AG09309 (cell line): ENCODE measurements at regions not wholly inside any gene's neighbourhood (a gene's known extent, or its start where the extent isn't known, plus 50 kb on each side); places are given as distances from the start of the nearest gene placed in this dataset.

Experiments
- DNase-seq: peaks from one replicate; pipeline ENCODE4 v3.0.0-alpha.2; 2010; ENCODE audit warnings: low read depth
- H3K4me3 ChIP-seq: 2 replicates; pipeline ENCODE4 v1.5.1; 2011; ENCODE audit warnings: mild to moderate bottlenecking, low read depth, low read length, moderate library complexity; ENCODE audit not compliant: control insufficient read depth
- CTCF ChIP-seq: IDR thresholded peaks from 2 replicates; pipeline ENCODE4 v1.5.1; 2011; ENCODE audit warnings: mild to moderate bottlenecking, low read depth, low read length, inconsistent platforms; ENCODE audit not compliant: insufficient read depth, control insufficient read depth; ENCODE audit errors: missing control alignments

GRCh38 chr10:124267231-124267885 lies 151.4 kb downstream of the OAT start:
- H3K4me3 ChIP-seq, result no peak overlapping the region
- TF ChIP-seq CTCF, result no peak
- DNase-seq, result no peak

- no peak overlapping the region for H3K4me3 ChIP-seq
- no peak for DNase-seq
- no peak for TF ChIP-seq CTCF
Observed at GRCh38 chr10:124266468-124267230, 152.1 kb downstream of the OAT start.

- DNase-seq, result no peak
- no peak for TF ChIP-seq CTCF
Observed at GRCh38 chr10:124265776-124266467, 152.8 kb downstream of the OAT start.

GRCh38 chr10:124265391-124265745 lies 153.4 kb downstream of the OAT start:
- DNase-seq, result no peak
- no peak overlapping the region for H3K4me3 ChIP-seq
- no peak for TF ChIP-seq CTCF

More at GRCh38 chr10:124265776-124266467, 152.8 kb downstream of the OAT start:
- H3K4me3 ChIP-seq, result no peak overlapping the region

DNA sequence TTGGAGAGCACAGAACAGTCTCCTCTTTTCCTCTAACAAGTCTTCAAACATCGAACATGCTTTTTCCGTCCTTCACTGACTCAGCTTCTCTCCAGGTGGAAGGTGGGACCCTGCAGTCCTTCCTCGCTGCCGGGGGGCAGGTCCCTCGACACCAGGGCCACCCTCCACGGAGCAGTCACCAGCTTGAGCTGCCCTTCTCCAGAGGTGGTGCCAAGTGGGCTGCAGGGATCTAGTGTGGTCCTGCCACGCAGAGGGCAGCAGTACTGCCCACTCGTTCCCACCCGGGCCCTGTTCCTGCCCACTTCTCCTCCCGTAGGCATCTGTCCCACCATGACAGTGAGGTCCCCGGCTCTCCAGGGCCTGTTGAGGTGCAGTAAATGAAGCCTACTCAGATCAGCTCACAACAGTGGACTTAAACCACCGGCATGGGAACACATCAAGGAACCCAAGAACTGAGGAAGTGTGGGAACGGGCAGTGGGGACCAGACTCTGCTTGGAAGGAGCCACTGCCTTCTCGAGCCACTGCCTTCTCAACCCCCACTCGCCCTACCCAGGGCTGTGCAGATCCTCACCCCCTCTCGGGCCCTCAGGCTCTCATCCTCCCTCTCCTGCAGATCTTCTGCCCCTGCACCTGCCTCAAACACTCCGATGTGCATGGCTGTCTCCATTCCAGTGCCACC lies 153.9 kb downstream of the OAT start:
- H3K4me3 ChIP-seq, result no peak overlapping the region
- TF ChIP-seq CTCF, result no peak
- no peak for DNase-seq

DNA sequence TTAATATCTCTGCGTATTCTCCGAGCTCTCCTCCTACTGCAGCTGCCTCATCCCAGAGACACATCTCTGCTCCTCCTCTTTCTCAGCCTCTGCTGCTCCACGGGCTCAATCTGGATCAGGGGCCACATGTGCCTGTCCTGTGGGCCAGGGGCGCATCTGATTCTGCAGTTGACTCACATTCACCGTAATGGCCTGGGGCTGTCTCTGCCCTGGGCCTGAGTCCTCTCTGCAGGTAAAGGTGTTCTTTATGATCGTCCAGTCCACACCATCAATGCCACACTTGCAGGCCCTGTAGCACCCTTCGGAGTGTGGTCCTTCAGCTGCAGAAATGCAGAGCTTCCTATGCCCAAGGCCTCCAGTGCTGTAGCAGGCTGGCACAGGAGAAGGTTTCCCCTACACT lies 154.5 kb downstream of the OAT start:
- DNase-seq, result no peak
- no peak overlapping the region for H3K4me3 ChIP-seq
- TF ChIP-seq CTCF, result no peak
